ENCODE measurements at regions not wholly inside any gene's neighbourhood (a gene's known extent, or its start where the extent isn't known, plus 50 kb on each side); places are given as distances from the start of the nearest gene placed in this dataset.
"Not testable (repeated sequence)": the region's sequence is repeated elsewhere in the genome, so short reads cannot be mapped to it uniquely, and the experiment has no call there.

DNA sequence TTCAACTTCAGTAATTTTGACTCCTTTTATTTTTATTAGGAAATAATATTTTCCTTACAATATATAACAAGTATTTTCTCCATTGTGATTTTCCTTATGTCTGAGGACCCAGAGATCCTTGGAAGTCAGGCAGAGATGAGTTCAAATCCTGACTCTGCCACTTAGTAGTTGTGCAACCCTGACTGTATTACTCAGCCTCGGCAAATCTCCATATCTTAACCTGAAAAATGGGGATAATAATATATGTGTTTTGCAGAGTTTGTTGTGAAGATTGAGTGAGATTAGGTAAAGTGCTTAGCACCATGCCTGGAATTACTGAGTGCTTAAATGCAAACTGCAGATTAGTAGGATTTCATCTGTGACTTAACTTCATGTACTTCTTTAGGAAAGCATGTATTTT, 120.5 kb upstream of the KLF14 start:
- H3K4me1 Mint-ChIP-seq (ENCODE audit: low read depth), result peaks cover 99% of the 10 kb centered on the region
- H3K36me3 Mint-ChIP-seq (ENCODE audit: low read depth), result peaks cover 91% of the 10 kb centered on the region
- peaks cover 47% of the 10 kb centered on the region for H3K27me3 Mint-ChIP-seq (ENCODE audit: insufficient read depth)
- no peak for DNase-seq
- TF ChIP-seq, protein P1, sequence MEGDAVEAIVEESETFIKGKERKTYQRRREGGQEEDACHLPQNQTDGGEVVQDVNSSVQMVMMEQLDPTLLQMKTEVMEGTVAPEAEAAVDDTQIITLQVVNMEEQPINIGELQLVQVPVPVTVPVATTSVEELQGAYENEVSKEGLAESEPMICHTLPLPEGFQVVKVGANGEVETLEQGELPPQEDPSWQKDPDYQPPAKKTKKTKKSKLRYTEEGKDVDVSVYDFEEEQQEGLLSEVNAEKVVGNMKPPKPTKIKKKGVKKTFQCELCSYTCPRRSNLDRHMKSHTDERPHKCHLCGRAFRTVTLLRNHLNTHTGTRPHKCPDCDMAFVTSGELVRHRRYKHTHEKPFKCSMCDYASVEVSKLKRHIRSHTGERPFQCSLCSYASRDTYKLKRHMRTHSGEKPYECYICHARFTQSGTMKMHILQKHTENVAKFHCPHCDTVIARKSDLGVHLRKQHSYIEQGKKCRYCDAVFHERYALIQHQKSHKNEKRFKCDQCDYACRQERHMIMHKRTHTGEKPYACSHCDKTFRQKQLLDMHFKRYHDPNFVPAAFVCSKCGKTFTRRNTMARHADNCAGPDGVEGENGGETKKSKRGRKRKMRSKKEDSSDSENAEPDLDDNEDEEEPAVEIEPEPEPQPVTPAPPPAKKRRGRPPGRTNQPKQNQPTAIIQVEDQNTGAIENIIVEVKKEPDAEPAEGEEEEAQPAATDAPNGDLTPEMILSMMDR (IDR thresholded peaks at IDR 0.05), result no peak
- peaks cover 40% of the 10 kb centered on the region for H3K9me3 Mint-ChIP-seq
- peak overlapping the region; percentile 82 for H3K27ac Mint-ChIP-seq
- H3K4me3 Mint-ChIP-seq, result 0 out of 2 replicates have a peak overlapping the region, but pooled peaks have one; percentile 41

DNA sequence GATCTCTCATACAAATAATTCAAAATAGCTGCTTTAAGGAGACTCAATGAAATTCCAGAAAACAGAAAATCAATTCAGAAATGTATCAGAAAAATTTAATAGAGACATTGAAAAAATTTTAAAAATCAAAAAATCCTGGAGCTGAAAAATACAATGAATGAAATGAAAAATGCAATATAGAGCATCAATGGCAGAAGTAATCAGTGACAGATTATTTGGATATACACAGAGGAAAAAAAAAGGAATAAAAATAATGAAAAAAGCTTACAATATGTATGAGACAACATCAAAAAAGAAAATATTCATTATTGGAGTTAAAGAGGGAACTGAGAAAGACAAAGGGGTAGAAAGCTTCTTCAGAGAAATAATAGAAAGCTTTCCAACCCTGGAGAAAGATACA, 122.9 kb upstream of the KLF14 start:
- no peak for DNase-seq
- H3K27ac Mint-ChIP-seq, result peak overlapping the region; percentile 82
- TF ChIP-seq, protein P1 (IDR thresholded peaks at IDR 0.05), result no peak
- H3K9me3 Mint-ChIP-seq, result peaks cover 64% of the 10 kb centered on the region
- peaks cover 61% of the 10 kb centered on the region for H3K27me3 Mint-ChIP-seq (ENCODE audit: insufficient read depth)
- H3K4me3 Mint-ChIP-seq, result peak overlapping the region; percentile 20; the same call in 1 of the 2 replicates
- peaks cover 92% of the 10 kb centered on the region for H3K36me3 Mint-ChIP-seq (ENCODE audit: low read depth)
- H3K4me1 Mint-ChIP-seq (ENCODE audit: low read depth), result peaks cover 88% of the 10 kb centered on the region

DNA sequence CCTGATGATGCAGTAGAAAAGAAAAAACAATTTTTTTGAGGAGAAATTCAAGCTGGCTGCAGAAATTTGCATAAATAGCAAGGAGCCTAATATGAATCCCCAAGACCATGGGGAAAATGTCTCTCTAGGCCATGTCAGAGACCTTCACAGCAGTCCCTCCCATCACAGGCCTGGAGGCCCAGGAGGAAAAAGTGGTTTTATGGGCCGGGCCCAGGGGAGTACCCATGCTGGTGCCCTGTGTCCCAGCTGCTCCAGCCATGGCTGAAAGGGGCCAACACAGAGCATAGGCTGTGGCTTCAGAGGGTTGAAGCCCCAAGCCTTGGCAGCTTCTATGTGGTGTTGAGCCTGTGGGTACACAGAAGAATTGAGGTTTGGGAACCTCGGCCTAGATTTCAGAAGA, 126.8 kb upstream of the KLF14 start:
- Mint-ChIP-seq H3K27ac (peak overlapping the region; percentile 70), H3K4me1 (ENCODE audit: low read depth) (peaks cover 85% of the 10 kb centered on the region), H3K4me3 (peak overlapping the region; percentile 60; the same call in 1 of the 2 replicates), H3K36me3 (ENCODE audit: low read depth) (peaks cover 99% of the 10 kb centered on the region), H3K27me3 (ENCODE audit: insufficient read depth) (peaks cover 73% of the 10 kb centered on the region), H3K9me3 (peaks cover 85% of the 10 kb centered on the region)
- DNase-seq, result not testable (repeated sequence)

DNA sequence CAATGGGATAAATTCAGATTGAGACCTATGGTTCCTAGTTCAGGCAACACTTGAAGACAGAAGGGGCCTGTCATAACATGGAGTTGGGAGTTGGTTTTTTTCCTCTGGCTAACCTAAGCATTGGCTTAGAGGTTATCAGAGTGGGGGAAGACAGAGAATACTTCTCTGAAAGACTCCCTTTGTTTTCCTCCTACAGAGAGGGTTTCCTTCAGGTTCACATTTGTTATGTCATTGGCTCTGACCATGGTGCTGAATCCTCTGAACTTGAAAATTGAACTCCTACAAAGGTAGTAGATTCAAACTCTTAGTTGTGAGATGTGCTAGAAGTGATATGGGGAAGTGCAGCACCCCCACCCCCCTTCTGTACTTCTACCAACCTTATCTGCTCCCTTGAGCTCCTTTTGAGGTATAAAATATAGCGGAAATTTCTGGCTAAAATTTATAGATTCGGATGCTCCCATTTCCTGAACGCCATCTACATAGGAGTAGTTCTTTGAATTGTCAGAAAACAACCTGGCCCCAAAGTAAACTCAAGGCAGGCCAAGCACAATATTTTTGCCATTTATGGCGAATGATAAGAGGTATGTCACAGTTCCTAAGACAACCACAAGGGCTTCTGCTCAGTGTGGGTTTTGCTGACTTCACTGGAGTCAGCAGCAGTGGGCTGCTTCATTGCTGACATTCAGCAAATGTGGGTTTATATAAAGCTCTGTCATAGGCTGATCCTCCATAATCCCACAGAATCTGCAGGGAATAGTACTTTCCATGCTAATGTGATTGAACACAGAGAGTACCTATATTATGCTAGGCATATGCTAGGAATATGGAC, 131.6 kb upstream of the KLF14 start:
- H3K27me3 Mint-ChIP-seq (ENCODE audit: insufficient read depth), result peaks cover 82% of the 10 kb centered on the region
- H3K36me3 Mint-ChIP-seq (ENCODE audit: low read depth), result peaks cover 99% of the 10 kb centered on the region
- peaks cover 51% of the 10 kb centered on the region for H3K9me3 Mint-ChIP-seq
- H3K4me1 Mint-ChIP-seq (ENCODE audit: low read depth), result peaks cover 87% of the 10 kb centered on the region
- H3K4me3 Mint-ChIP-seq, result peak overlapping the region; percentile 15
- no peak for DNase-seq
- TF ChIP-seq, protein P1 (IDR thresholded peaks at IDR 0.05), result peak; percentile 60
- peak overlapping the region; percentile 80 for H3K27ac Mint-ChIP-seq

DNA sequence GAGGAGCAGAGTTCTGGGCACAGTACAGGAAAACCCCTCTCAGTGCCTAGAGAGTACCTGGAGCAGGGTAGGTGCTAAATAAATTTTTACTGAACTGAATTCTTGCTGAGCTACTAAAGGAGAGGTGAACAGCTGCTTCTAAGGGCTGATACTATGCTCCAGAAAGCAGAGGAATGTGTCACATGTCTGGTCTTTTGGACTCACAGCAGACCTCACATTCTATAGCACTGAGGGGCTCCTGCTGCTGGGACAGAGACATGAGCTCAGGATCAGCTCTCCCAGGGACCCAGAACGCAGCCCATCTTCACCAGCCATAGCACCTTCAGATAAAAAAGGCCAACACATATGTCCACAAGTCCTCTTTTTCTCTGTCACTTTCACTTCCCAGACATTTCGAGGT, 133.0 kb upstream of the KLF14 start:
- Mint-ChIP-seq H3K9me3 (peaks cover 36% of the 10 kb centered on the region), H3K4me1 (ENCODE audit: low read depth) (peaks cover 97% of the 10 kb centered on the region), H3K4me3 (peak overlapping the region; percentile 4; the same call in 1 of the 2 replicates), H3K27me3 (ENCODE audit: insufficient read depth) (peaks cover 81% of the 10 kb centered on the region), H3K27ac (peak overlapping the region; percentile 80), H3K36me3 (ENCODE audit: low read depth) (peaks cover 97% of the 10 kb centered on the region)
- DNase-seq, result no peak
- TF ChIP-seq, protein P1 (IDR thresholded peaks at IDR 0.05), result no peak

DNA sequence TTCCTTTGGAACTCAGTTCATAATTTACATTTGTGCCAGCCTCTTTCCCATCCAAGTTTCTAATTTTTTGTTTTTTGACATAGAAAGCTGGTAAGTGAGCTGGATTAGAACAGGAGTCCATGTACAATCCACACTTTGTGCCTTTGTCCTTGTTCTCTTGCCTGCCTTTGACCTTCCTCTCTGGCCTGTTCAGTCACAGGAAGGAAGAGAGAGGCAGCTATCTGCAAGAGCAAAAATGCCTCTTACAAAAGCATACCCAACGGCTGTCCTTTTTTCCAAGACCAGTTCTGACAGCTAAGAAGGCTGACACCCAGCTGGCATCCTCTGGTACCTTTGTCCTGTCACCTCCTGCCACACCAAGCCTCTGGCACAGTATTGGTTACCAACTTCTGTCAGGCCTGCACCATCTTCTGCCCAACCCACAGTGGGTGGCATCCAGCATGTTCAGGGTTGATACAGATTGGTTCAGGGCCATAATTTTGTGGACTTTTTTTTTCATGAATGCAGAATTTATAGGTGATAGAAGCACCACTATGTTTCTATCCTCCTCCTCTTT, 133.7 kb upstream of the KLF14 start:
- H3K4me3 Mint-ChIP-seq, result 0 out of 2 replicates have a peak overlapping the region, but pooled peaks have one; percentile 60
- peak overlapping the region; percentile 80 for H3K27ac Mint-ChIP-seq
- peaks cover 81% of the 10 kb centered on the region for H3K27me3 Mint-ChIP-seq (ENCODE audit: insufficient read depth)
- peaks cover 97% of the 10 kb centered on the region for H3K36me3 Mint-ChIP-seq (ENCODE audit: low read depth)
- DNase-seq, result no peak
- TF ChIP-seq, protein P1 (IDR thresholded peaks at IDR 0.05), result no peak
- peaks cover 99% of the 10 kb centered on the region for H3K4me1 Mint-ChIP-seq (ENCODE audit: low read depth)
- H3K9me3 Mint-ChIP-seq, result peaks cover 30% of the 10 kb centered on the region
